ENCODE measurements at regions not wholly inside any gene's neighbourhood (a gene's known extent, or its start where the extent isn't known, plus 50 kb on each side); places are given as distances from the start of the nearest gene placed in this dataset.

GRCh38 chr3:194738254-194739093, 52.8 kb downstream of the FAM43A start:
- no peak for DNase-seq (ENCODE audit: low read depth)

GRCh38 chr3:194739498-194740284, 54.0 kb downstream of the FAM43A start:
- no peak for DNase-seq (ENCODE audit: low read depth)

GRCh38 chr3:194740859-194741491, 55.3 kb downstream of the FAM43A start:
- no peak for DNase-seq (ENCODE audit: low read depth)

- no peak for DNase-seq (ENCODE audit: low read depth)
Observed at GRCh38 chr3:194741916-194742315, 56.2 kb downstream of the FAM43A start.

GRCh38 chr3:194744826-194745225, 59.1 kb downstream of the FAM43A start:
- DNase-seq (ENCODE audit: low read depth): no peak

GRCh38 chr3:194745422-194746184, 59.9 kb downstream of the FAM43A start:
- no peak for DNase-seq (ENCODE audit: low read depth)

GRCh38 chr3:194748225-194748624, 62.5 kb downstream of the FAM43A start:
- DNase-seq (ENCODE audit: low read depth): no peak

- no peak for DNase-seq (ENCODE audit: low read depth)
Observed at GRCh38 chr3:194749631-194750490, 64.2 kb downstream of the FAM43A start.

GRCh38 chr3:194750491-194750828, 64.8 kb downstream of the FAM43A start:
- DNase-seq (ENCODE audit: low read depth): no peak

- no peak for DNase-seq (ENCODE audit: low read depth)
Observed at GRCh38 chr3:194755671-194756459, 70.2 kb downstream of the FAM43A start.

- no peak for DNase-seq (ENCODE audit: low read depth)
Observed at GRCh38 chr3:194756460-194756779, 70.7 kb downstream of the FAM43A start.

GRCh38 chr3:194756791-194757325, 71.2 kb downstream of the FAM43A start:
- no peak for DNase-seq (ENCODE audit: low read depth)

- peak; percentile 83 for DNase-seq (ENCODE audit: low read depth)
Observed at GRCh38 chr3:194757647-194758061, 72.0 kb downstream of the FAM43A start.

GRCh38 chr3:194758716-194759115, 73.0 kb downstream of the FAM43A start:
- no peak for DNase-seq (ENCODE audit: low read depth)

GRCh38 chr3:194760494-194761137, 74.9 kb downstream of the FAM43A start:
- DNase-seq (ENCODE audit: low read depth): no peak

- no peak for DNase-seq (ENCODE audit: low read depth)
Observed at GRCh38 chr3:194761384-194761783, 75.7 kb downstream of the FAM43A start.

GRCh38 chr3:194766845-194767244, 81.2 kb downstream of the FAM43A start:
- no peak for DNase-seq (ENCODE audit: low read depth)

GRCh38 chr3:194767446-194768207, 81.9 kb downstream of the FAM43A start:
- no peak for DNase-seq (ENCODE audit: low read depth)

GRCh38 chr3:194768586-194768985, 82.9 kb downstream of the FAM43A start:
- DNase-seq (ENCODE audit: low read depth): no peak
